ENCODE measurements at regions not wholly inside any gene's neighbourhood (a gene's known extent, or its start where the extent isn't known, plus 50 kb on each side); places are given as distances from the start of the nearest gene placed in this dataset.

DNA sequence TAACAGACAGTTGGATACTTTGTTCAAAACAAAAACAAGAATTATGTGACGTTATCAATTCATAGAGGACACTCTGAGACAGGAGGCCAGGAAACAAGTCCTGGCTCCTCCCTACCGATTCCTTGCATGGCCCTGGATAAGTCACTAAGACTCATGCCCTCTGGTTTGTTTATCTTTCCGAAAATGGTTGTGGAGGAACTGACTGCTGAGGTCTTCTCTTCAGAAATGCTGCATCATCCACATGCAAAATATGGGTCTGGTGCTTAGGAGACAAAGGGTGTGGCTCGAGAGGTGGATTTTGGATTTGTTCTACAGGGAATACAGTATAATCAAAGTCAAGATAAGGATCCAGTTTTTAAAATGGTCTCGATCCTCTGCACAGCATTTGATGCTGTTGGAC is 130.9 kb downstream of the RELL1 start:
- TF ChIP-seq, protein P1, sequence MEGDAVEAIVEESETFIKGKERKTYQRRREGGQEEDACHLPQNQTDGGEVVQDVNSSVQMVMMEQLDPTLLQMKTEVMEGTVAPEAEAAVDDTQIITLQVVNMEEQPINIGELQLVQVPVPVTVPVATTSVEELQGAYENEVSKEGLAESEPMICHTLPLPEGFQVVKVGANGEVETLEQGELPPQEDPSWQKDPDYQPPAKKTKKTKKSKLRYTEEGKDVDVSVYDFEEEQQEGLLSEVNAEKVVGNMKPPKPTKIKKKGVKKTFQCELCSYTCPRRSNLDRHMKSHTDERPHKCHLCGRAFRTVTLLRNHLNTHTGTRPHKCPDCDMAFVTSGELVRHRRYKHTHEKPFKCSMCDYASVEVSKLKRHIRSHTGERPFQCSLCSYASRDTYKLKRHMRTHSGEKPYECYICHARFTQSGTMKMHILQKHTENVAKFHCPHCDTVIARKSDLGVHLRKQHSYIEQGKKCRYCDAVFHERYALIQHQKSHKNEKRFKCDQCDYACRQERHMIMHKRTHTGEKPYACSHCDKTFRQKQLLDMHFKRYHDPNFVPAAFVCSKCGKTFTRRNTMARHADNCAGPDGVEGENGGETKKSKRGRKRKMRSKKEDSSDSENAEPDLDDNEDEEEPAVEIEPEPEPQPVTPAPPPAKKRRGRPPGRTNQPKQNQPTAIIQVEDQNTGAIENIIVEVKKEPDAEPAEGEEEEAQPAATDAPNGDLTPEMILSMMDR (IDR thresholded peaks at IDR 0.05; ENCODE audit: low read depth, low read length): no peak
- TF ChIP-seq, protein P2, sequence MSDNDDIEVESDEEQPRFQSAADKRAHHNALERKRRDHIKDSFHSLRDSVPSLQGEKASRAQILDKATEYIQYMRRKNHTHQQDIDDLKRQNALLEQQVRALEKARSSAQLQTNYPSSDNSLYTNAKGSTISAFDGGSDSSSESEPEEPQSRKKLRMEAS (IDR thresholded peaks at IDR 0.05; ENCODE audit: low read depth, low read length): no peak
